ENCODE measurements at regions not wholly inside any gene's neighbourhood (a gene's known extent, or its start where the extent isn't known, plus 50 kb on each side); places are given as distances from the start of the nearest gene placed in this dataset.

DNA sequence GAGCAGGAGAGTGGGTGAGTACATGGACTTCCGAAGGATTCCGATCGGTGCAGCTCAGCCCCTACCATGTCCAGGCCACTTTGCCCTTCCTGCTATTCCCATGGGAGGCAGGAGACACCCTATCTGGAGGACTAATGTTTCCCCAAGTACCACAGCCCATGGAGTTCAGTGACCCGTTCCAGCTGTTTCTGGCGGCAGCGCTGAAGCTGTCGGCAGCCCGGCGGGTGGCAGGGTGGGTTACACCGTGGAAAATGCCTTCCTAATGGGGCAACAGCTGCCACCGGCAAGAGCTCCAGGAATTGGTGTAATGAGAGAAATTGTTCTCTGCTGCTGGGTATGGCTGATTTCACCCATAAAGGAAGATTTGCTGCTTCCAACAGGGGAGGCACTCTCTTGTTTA, 98.3 kb downstream of the MYCN start:
- TF ChIP-seq, protein P1, sequence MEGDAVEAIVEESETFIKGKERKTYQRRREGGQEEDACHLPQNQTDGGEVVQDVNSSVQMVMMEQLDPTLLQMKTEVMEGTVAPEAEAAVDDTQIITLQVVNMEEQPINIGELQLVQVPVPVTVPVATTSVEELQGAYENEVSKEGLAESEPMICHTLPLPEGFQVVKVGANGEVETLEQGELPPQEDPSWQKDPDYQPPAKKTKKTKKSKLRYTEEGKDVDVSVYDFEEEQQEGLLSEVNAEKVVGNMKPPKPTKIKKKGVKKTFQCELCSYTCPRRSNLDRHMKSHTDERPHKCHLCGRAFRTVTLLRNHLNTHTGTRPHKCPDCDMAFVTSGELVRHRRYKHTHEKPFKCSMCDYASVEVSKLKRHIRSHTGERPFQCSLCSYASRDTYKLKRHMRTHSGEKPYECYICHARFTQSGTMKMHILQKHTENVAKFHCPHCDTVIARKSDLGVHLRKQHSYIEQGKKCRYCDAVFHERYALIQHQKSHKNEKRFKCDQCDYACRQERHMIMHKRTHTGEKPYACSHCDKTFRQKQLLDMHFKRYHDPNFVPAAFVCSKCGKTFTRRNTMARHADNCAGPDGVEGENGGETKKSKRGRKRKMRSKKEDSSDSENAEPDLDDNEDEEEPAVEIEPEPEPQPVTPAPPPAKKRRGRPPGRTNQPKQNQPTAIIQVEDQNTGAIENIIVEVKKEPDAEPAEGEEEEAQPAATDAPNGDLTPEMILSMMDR (IDR thresholded peaks at IDR 0.05): no peak
- TF ChIP-seq POLR2A (IDR thresholded peaks at IDR 0.05) (no peak), POLR2AphosphoS5 (IDR thresholded peaks at IDR 0.05) (no peak), EP300 (IDR thresholded peaks at IDR 0.05) (no peak)

Data from sigmoid colon (tissue), 4 donors.